IMR-90 (cell line): ENCODE measurements at regions not wholly inside any gene's neighbourhood (a gene's known extent, or its start where the extent isn't known, plus 50 kb on each side); places are given as distances from the start of the nearest gene placed in this dataset.

Experiments used
- ATAC-seq: fragments of 200-7000 bp; cut with Tn5 transposase; 2 replicates; pipeline ENCODE4 v1.9.1; 2020; ENCODE audit warnings: low read depth, mild to moderate bottlenecking, moderate library complexity
- BruUV-seq: library from RNA; stranded (reverse); fragments of 400-500 nt; replicated peaks from 2 replicates; lab custom pipeline; 2021; lab: Mats Ljungman, UMichigan
- CTCF ChIA-PET: fragments of 300-600 bp; formaldehyde crosslinking; extraction: SDS; loops from one replicate; lab custom pipeline; 2021; ENCODE audit warnings: antibody characterized with exemption; lab: Yijun Ruan, JAX
- POLR2A ChIA-PET: fragments of 300-600 bp; sonication (Branson Sonifier 250); formaldehyde crosslinking; loops from one replicate; lab custom pipeline; 2022; ENCODE audit warnings: antibody characterized with exemption; ENCODE audit not compliant: unreplicated experiment; lab: Charles Lee
- DNase-seq: peaks from one replicate; pipeline ENCODE4 v3.0.0; 2013
- H2AFZ ChIP-seq: replicated peaks from 2 replicates; pipeline ENCODE3; 2013; ENCODE audit warnings: low read length, mild to moderate bottlenecking; ENCODE audit not compliant: poor library complexity
- H2AK5ac ChIP-seq: 2 replicates; pipeline ENCODE4 v1.6.1; 2013; ENCODE audit warnings: low read depth, low read length, inconsistent platforms
- H2AK9ac ChIP-seq: replicated peaks from 2 replicates; pipeline ENCODE3; 2013; ENCODE audit warnings: mild to moderate bottlenecking, low read depth, low read length, moderate library complexity; ENCODE audit not compliant: poor library complexity
- H2BK120ac ChIP-seq: 2 replicates; pipeline ENCODE4 v1.6.1; 2013; ENCODE audit warnings: low read depth, low read length, inconsistent platforms
- H2BK15ac ChIP-seq: 3 replicates; pipeline ENCODE4 v1.6.1; 2013; ENCODE audit warnings: low read depth, low read length, inconsistent platforms
- H2BK20ac ChIP-seq: 2 replicates; pipeline ENCODE4 v1.6.1; 2013; ENCODE audit warnings: low read depth, mild to moderate bottlenecking, inconsistent platforms, low read length, moderate library complexity
- H2BK5ac ChIP-seq: 2 replicates; pipeline ENCODE4 v1.6.1; 2013; ENCODE audit warnings: mild to moderate bottlenecking, low read depth, low read length, inconsistent platforms; ENCODE audit not compliant: poor library complexity, severe bottlenecking
- H3K14ac ChIP-seq: replicated peaks from 2 replicates; pipeline ENCODE4 v1.6.1; 2013; ENCODE audit warnings: low read depth, low read length, inconsistent platforms
- H3K18ac ChIP-seq: 2 replicates; pipeline ENCODE4 v1.6.1; 2013; ENCODE audit warnings: low read depth, low read length, control low read depth
- H3K23ac ChIP-seq: 2 replicates; pipeline ENCODE4 v1.6.1; 2013; ENCODE audit warnings: low read depth, low read length, inconsistent platforms
- H3K27ac ChIP-seq: 2 replicates; pipeline ENCODE4 v1.5.1; 2013; ENCODE audit warnings: mild to moderate bottlenecking, control low read depth, low read length; ENCODE audit not compliant: insufficient read depth
- H3K27me3 ChIP-seq: 2 replicates; pipeline ENCODE4 v1.6.1; 2013; ENCODE audit warnings: low read length; ENCODE audit not compliant: control insufficient read depth, insufficient read depth
- H3K36me3 ChIP-seq: 2 replicates; pipeline ENCODE4 v1.6.1; 2013; ENCODE audit warnings: low read length, mixed read lengths; ENCODE audit not compliant: control insufficient read depth, insufficient read depth
- H3K4ac ChIP-seq: 2 replicates; pipeline ENCODE4 v1.6.1; 2013; ENCODE audit warnings: low read depth, low read length, inconsistent platforms
- H3K4me1 ChIP-seq: 2 replicates; pipeline ENCODE4 v1.6.1; 2013; ENCODE audit warnings: low read length, mixed read lengths; ENCODE audit not compliant: control insufficient read depth, insufficient read depth
- H3K4me2 ChIP-seq: 2 replicates; pipeline ENCODE4 v1.6.1; 2013; ENCODE audit warnings: low read depth, mild to moderate bottlenecking, control low read depth, low read length, moderate library complexity
- H3K4me3 ChIP-seq: 2 replicates; pipeline ENCODE4 v1.5.1; 2013; ENCODE audit warnings: low read depth, mild to moderate bottlenecking, control low read depth, low read length, moderate library complexity; ENCODE audit not compliant: insufficient read depth
- H3K56ac ChIP-seq: 2 replicates; pipeline ENCODE4 v1.6.1; 2013; ENCODE audit warnings: low read length, inconsistent platforms; ENCODE audit not compliant: insufficient read depth; ENCODE audit errors: extremely low read depth
- H3K79me1 ChIP-seq, 2 experiments: 2 replicates each; pipeline ENCODE4 v1.6.1; 2013; ENCODE audit warnings: low read length in 2 of 2, inconsistent platforms in 1 of 2, low read depth in 1 of 2
- H3K9ac ChIP-seq: 2 replicates; pipeline ENCODE4 v1.6.1; 2013; ENCODE audit warnings: low read depth, low read length, control low read depth
- H3K9me1 ChIP-seq: 2 replicates; pipeline ENCODE4 v1.6.1; 2013; ENCODE audit warnings: low read length, inconsistent platforms; ENCODE audit not compliant: insufficient read depth
- H3K9me3 ChIP-seq: 2 replicates; pipeline ENCODE4 v1.6.1; 2013; ENCODE audit warnings: low read length; ENCODE audit not compliant: control insufficient read depth, insufficient read depth
- H4K20me1 ChIP-seq: 2 replicates; pipeline ENCODE4 v1.6.1; 2013; ENCODE audit warnings: low read length, inconsistent platforms; ENCODE audit not compliant: insufficient read depth
- H4K5ac ChIP-seq: 2 replicates; pipeline ENCODE4 v1.6.1; 2013; ENCODE audit warnings: mild to moderate bottlenecking, low read depth, low read length, control low read depth
- H4K8ac ChIP-seq, 2 experiments: 2 replicates each; pipeline ENCODE4 v1.6.1; 2013; ENCODE audit warnings: low read depth in 2 of 2, low read length in 2 of 2, control low read depth in 1 of 2, inconsistent platforms in 1 of 2
- H4K91ac ChIP-seq: 2 replicates; pipeline ENCODE4 v1.6.1; 2013; ENCODE audit warnings: low read depth, low read length, inconsistent platforms; ENCODE audit not compliant: insufficient read depth
- BHLHE40 ChIP-seq: fragments of 150-350 bp; IDR thresholded peaks from 2 replicates; pipeline ENCODE4 v1.6.1; 2016; ENCODE audit warnings: mild to moderate bottlenecking, low read depth, low read length
- CEBPB ChIP-seq: IDR thresholded peaks from 2 replicates; pipeline ENCODE4 v1.6.1; 2012; ENCODE audit warnings: low read depth, low read length, improper control_type of control experiment
- CHD1 ChIP-seq: IDR thresholded peaks from 2 replicates; pipeline ENCODE4 v1.6.1; 2012; ENCODE audit warnings: low read depth, low read length, improper control_type of control experiment
- FOS ChIP-seq: fragments of 150-350 bp; IDR thresholded peaks from 2 replicates; pipeline ENCODE4 v1.6.1; 2016; ENCODE audit warnings: low read depth, low read length
- MAFK ChIP-seq: IDR thresholded peaks from 2 replicates; pipeline ENCODE4 v1.6.1; 2012; ENCODE audit warnings: low read depth, low read length, improper control_type of control experiment
- MAZ ChIP-seq: IDR thresholded peaks from 2 replicates; pipeline ENCODE4 v1.6.1; 2012; ENCODE audit warnings: low read depth, mild to moderate bottlenecking, low read length, improper control_type of control experiment, moderate library complexity, borderline replicate concordance
- MXI1 ChIP-seq: IDR thresholded peaks from 2 replicates; pipeline ENCODE4 v1.6.1; 2012; ENCODE audit warnings: low read depth, mild to moderate bottlenecking, low read length, moderate library complexity, borderline replicate concordance
- NFE2L2 ChIP-seq: fragments of 150-350 bp; IDR thresholded peaks from 2 replicates; pipeline ENCODE4 v1.6.1; 2016; ENCODE audit warnings: low read depth, mild to moderate bottlenecking, low read length
- POLR2A ChIP-seq: IDR thresholded peaks from 2 replicates; pipeline ENCODE4 v1.6.1; 2012; ENCODE audit warnings: mild to moderate bottlenecking, low read depth, low read length
- RAD21 ChIP-seq: IDR thresholded peaks from 2 replicates; pipeline ENCODE4 v1.6.1; 2012; ENCODE audit warnings: low read length, improper control_type of control experiment
- RCOR1 ChIP-seq: IDR thresholded peaks from 2 replicates; pipeline ENCODE4 v1.6.1; 2012; ENCODE audit warnings: mild to moderate bottlenecking, low read length, improper control_type of control experiment; ENCODE audit not compliant: insufficient replicate concordance
- RFX5 ChIP-seq: IDR thresholded peaks from 2 replicates; pipeline ENCODE4 v1.8.0; 2012; ENCODE audit warnings: low read depth, mild to moderate bottlenecking, low read length, moderate library complexity
- SMC3 ChIP-seq: fragments of 150-350 bp; IDR thresholded peaks from 2 replicates; pipeline ENCODE4 v1.6.1; 2016; ENCODE audit warnings: low read depth, mild to moderate bottlenecking, antibody characterized with exemption, low read length, moderate library complexity
- USF2 ChIP-seq: fragments of 150-350 bp; IDR thresholded peaks from 2 replicates; pipeline ENCODE4 v1.6.1; 2017; ENCODE audit warnings: mild to moderate bottlenecking, antibody characterized with exemption, low read length, low read depth
- WGBS, 2 experiments: methylation state at CpG; one replicate each; pipeline versions ENCODE4 v1.1.5 to v1.1.7; 2013; ENCODE audit warnings: missing lambda C conversion rate in 2 of 2; ENCODE audit not compliant: insufficient read length in 1 of 2; ENCODE audit errors: extremely low coverage in 2 of 2; 5-methylcytosine and 5-hydroxymethylcytosine counted together
- dilution Hi-C: fragments of 300-500 bp; cut with HindIII; formaldehyde crosslinking; loops from one replicate; pipeline ENCODE4 v1.14.3; 2018; ENCODE audit warnings: low sequenced_read_pairs; ENCODE audit not compliant: unreplicated experiment
- in situ Hi-C: fragments of 300-500 bp; cut with MboI; formaldehyde crosslinking; loops from 3 replicates; pipeline ENCODE4 v1.14.3; 2019; ENCODE audit warnings: low sequenced_read_pairs, inconsistent platforms, mixed read lengths
- intact Hi-C: fragments of 100-400 bp; cut with micrococcal nuclease; formaldehyde crosslinking; loops from 2 replicates; pipeline ENCODE4 v1.10.0; 2022
- TF ChIP-seq, protein P1 (sequence below): conservative IDR thresholded peaks from 2 replicates; pipeline ENCODE4 v1.5.1; 2012; ENCODE audit warnings: mild to moderate bottlenecking, low read depth, low read length, improper control_type of control experiment

GRCh38 chr2:147165697-147166382 is 679.0 kb upstream of the ACVR2A start:
- no peak overlapping the region for H2BK120ac ChIP-seq
- no peak overlapping the region for H2BK15ac ChIP-seq
- H3K4me2 ChIP-seq, result no peak overlapping the region
- no TSS peak for BruUV-seq
- no peak overlapping the region for H2BK5ac ChIP-seq
- H3K27me3 ChIP-seq, result no peaks in the 10 kb centered on the region
- no CpG with 5 or more reads among the region's 2 CpGs for WGBS, 2 experiments
- H4K20me1 ChIP-seq, result no peaks in the 10 kb centered on the region
- no peaks in the 10 kb centered on the region for H3K9me1 ChIP-seq
- no peak for ATAC-seq
- H3K4me1 ChIP-seq, result no peaks in the 10 kb centered on the region
- dilution Hi-C loops (no loop called here), intact Hi-C loops (no loop called here), in situ Hi-C loops (no loop called here)
- no peak overlapping the region for H3K9ac ChIP-seq
- no peak overlapping the region for H4K5ac ChIP-seq
- no peak overlapping the region for H2BK20ac ChIP-seq
- H3K9me3 ChIP-seq, result no peaks in the 10 kb centered on the region
- H3K27ac ChIP-seq, result no peak overlapping the region
- H3K14ac ChIP-seq, result no peak overlapping the region
- no peak for TF ChIP-seq SMC3
- no peak for TF ChIP-seq NFE2L2
- TF ChIP-seq MAFK, result no peak
- TF ChIP-seq RAD21, result no peak
- TF ChIP-seq, protein P1, sequence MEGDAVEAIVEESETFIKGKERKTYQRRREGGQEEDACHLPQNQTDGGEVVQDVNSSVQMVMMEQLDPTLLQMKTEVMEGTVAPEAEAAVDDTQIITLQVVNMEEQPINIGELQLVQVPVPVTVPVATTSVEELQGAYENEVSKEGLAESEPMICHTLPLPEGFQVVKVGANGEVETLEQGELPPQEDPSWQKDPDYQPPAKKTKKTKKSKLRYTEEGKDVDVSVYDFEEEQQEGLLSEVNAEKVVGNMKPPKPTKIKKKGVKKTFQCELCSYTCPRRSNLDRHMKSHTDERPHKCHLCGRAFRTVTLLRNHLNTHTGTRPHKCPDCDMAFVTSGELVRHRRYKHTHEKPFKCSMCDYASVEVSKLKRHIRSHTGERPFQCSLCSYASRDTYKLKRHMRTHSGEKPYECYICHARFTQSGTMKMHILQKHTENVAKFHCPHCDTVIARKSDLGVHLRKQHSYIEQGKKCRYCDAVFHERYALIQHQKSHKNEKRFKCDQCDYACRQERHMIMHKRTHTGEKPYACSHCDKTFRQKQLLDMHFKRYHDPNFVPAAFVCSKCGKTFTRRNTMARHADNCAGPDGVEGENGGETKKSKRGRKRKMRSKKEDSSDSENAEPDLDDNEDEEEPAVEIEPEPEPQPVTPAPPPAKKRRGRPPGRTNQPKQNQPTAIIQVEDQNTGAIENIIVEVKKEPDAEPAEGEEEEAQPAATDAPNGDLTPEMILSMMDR, result no peak
- no peak for TF ChIP-seq POLR2A
- no peak for TF ChIP-seq CEBPB
- TF ChIP-seq BHLHE40, result no peak
- no peak for TF ChIP-seq MAZ
- TF ChIP-seq RCOR1, result no peak
- no peak for TF ChIP-seq MXI1
- no peak for TF ChIP-seq FOS
- TF ChIP-seq USF2, result no peak
- TF ChIP-seq RFX5, result no peak
- TF ChIP-seq CHD1, result no peak
- H3K23ac ChIP-seq, result no peak overlapping the region
- H4K8ac ChIP-seq, result no peak overlapping the region
- H2AK9ac ChIP-seq, result no peak overlapping the region
- no peak overlapping the region for H3K4ac ChIP-seq
- H3K18ac ChIP-seq, result no peak overlapping the region
- no peak for DNase-seq
- no peak overlapping the region for H4K91ac ChIP-seq
- H3K79me1 ChIP-seq, result no peaks in the 10 kb centered on the region
- H2AFZ ChIP-seq, result no peak overlapping the region
- H3K56ac ChIP-seq, result no peak overlapping the region
- ChIA-PET POLR2A (no interaction called here), CTCF (no interaction called here)
- no peak overlapping the region for H3K4me3 ChIP-seq
- no peaks in the 10 kb centered on the region for H3K36me3 ChIP-seq
- no peak overlapping the region for H2AK5ac ChIP-seq
